HG03060 (cell line): ENCODE measurements at regions not wholly inside any gene's neighbourhood (a gene's known extent, or its start where the extent isn't known, plus 50 kb on each side); places are given as distances from the start of the nearest gene placed in this dataset.

Experiments
- ATAC-seq: cut with Tn5 transposase; IDR thresholded peaks from one replicate; pipeline ENCODE4 v1.9.1; 2021; ENCODE audit warnings: low read depth, moderate number of reproducible peaks; ENCODE audit not compliant: unreplicated experiment

DNA sequence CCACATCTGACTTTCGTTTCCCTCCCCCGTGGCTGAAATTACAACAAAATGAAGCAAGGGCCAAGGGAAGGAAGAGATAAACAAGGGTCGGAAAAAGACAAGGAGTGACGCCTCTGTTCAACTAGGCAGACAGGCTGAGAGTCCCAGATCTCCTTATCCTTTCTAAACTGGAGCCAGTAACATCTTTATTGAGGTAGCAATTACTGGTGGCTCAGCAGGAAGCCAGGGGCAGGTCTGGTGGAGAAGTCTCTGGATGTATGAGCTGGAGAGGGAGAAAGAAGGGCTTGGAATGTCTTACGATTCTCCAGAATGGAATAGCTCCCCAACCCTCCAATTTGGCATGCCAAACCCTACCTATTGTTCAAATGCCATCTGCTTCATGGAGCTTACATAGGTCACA lies 190.8 kb upstream of the BRINP1 start:
- ATAC-seq, result no peak

DNA sequence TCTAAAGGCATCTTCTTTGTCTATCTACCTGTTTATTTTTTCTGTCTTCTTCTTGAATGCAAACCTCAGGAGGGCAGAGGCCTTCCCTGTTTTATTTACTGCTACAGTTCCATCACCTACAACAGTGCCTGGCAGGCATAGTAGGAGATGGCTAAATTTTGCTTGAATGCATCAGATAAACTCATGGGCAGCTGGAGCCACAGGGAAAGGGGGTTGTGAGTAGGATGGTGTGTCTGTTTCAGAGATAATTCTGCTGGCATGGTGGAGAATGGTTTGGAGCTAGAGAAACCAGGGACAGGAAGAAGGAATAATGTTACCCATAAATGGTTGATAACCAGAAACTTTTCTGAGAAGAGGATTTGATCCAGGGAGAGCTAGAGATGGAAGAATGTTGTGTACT lies 189.8 kb upstream of the BRINP1 start:
- ATAC-seq, result no peak

DNA sequence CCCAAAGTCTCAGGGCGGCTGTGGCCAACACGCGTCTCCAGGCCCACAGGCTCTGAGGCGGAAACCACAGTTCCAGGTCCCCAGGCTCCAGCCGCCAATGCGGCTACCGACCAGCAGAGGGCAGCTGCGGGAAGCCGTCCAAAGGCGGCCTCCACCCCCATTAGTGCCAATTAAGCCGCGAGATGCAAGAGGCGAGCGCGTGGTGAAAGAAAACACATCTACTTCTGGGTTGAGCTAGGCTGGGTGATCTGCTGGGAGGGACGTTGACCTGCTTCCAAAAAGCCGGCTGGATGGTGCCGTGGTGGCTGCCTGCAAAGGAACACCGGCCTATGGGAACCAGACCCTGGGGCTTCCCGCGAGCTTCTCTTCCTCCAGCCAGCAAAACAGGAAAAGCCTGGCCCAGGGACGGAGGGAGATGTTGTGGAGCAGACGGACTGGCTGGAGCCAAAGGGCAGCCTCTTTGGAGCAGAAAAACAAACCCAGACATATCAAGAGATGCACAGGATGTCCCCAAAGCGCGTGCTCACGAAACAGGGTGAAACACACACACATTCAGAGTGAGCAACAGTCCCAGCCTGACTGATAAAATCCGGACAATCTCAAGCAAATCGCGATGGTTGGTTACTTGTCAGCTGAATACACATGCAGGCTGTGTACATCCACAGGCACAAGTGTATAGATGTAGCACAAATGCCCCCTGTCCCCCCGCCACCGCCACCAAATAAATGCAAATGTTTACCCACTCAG lies 187.1 kb upstream of the BRINP1 start:
- ATAC-seq, result peak; percentile 92

DNA sequence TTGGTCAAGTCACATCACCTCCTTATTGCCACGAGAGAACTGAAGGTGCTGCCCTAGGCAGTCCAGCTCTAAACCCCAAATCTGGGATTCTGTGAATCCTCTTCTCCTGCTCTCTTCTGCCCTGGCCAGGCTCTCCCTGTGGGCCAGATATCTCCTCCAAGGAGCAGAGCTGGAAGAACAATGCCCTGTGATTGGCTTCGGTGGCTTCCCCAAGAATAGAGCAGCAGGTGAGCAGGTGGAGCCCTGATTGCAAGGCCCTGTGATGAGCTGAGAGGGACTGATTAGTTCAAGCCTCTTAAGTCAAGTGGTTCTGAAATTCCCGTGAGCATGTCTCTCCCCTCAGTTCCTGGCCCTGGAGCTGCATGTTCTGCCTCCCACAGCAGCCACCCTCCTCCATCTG lies 175.3 kb upstream of the BRINP1 start:
- ATAC-seq, result no peak

DNA sequence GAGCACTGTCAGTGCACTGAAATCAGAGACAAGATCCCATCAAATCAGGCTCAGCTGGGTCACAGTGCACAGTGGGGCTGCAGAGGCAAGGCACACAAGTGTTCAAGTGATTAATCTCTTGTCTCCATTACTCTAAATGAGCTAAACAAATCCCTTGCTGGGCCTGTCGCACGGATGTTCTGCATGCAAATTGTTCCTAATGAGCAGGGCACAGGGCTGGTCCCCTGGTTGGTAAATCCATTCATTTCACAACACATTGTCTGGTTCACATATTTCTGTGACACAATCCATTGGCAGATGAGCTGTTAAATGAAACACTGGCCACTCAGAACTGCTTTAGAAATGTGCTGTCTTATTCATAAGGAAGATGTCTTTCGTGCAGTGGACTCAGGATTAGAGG lies 167.9 kb upstream of the BRINP1 start:
- no peak for ATAC-seq

DNA sequence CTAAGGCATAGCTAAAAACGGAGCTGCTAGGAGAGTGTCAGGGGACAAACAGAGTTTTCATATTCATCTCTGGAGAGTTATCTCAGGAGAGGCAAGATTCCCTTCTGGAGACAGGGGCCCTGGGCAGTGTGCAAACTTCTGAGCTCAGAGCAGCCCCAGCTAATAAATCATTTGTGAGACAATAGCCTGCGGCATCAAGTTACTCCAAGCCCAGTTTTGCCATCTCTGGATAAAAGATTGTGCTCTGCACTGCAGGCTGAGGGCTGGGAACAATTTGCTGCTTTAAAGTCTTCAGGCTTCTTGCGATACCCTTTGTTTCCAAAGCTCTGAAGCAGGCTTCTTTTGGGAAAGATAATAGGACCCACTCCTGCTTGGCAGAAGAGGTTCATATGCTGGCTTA lies 164.3 kb upstream of the BRINP1 start:
- no peak for ATAC-seq

DNA sequence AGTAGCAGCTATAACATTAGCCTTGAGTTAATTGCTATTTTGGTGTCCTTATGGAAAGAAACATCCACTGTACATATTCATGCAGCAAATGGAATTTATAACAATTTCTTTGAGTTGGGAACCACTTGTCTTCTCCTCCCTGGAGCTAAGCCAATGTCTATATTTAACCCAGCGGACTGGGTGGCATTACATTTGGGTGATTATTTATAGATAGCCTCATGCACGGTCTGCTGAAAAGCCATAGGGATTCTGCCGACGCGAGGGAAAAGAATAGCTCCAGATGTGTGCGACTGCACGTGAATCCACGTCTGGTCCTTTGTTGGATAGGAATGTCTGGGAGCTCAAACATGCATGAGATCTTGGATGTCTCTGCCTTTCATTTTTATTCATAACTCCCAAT lies 157.5 kb upstream of the BRINP1 start:
- no peak for ATAC-seq

DNA sequence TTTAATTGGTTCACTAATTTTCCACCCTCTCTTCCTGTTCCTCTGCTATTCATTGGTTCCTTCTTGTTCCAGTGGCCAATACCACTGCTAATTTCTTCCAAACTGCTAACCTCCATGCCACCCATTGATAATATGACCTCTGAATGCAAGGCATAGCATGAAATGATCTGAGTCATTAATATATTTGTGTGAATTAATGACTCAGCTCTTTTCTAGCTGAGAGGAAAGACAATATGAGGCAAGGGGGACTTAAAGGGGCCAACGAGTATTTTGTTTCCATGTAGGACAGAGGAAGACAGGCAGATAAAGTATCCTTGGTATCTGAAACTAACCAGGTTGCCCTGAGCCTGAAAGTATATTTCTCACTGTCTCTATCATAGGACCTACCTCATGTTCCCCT lies 154.3 kb upstream of the BRINP1 start:
- ATAC-seq, result no peak

DNA sequence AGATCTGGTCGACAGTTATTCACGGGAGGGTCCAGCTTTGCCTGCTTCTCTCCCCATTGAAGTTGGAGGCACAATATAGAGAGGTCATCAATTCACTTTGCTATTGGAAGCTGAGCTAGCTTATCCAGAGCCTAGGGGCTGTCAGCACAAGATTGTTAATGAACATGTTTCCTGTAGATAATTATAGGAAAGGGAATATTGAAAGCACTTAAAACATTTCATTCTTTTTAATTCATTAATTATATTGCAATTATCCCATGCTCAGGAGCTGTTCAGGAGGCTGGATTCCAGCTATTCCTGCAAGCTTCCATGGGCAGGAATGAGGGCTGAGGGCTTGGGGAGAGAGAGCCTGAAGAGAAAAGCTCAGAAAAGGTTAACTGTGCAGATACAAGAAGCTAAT lies 153.1 kb upstream of the BRINP1 start:
- ATAC-seq, result no peak

DNA sequence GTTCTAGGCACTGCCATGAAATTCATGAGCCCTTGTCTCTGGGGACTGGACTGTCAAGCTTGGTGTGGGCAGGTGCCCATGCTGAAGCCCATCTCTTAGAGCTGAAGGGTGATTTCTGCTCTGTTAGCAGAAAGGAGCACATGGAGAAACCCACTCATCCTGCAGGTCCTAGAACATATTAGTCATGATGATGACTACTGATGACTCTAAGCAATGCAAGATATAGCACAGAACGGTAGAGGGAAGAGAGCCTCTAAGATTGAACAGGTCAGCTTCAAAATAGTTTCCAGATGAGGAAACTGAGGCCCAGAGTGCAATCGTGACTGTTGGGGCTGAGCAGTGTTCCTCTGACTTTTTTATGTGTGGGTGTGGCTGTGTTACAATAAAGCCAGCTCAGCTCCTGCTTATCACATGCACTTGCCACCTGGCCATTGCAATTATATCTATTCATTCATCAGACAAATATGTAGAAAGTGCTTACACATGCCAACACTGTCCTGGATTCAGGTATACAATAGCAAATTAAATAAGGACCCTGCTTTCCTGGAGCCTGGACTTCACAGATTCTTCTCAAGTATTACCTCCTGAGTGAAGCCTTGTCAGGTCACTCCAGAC lies 140.2 kb upstream of the BRINP1 start:
- no peak for ATAC-seq

DNA sequence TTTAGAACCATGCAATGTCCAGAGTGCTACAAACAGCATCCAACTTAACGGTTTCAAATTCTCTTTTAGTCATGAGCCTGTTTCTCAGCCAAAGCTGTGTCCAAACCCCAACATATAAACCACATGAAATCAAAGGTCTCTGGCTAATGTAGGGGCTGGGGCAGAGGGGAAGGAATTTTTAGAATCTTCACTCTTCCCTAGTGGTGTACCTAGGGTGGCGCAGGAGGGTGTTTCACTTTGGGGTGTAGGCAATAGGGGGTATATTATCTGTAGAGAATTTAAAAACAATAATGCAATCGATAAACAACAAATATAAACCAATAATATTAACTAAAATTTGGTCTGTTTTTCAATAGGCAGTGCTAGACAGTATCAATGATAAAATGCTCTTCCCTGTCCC lies 132.1 kb upstream of the BRINP1 start:
- no peak for ATAC-seq

DNA sequence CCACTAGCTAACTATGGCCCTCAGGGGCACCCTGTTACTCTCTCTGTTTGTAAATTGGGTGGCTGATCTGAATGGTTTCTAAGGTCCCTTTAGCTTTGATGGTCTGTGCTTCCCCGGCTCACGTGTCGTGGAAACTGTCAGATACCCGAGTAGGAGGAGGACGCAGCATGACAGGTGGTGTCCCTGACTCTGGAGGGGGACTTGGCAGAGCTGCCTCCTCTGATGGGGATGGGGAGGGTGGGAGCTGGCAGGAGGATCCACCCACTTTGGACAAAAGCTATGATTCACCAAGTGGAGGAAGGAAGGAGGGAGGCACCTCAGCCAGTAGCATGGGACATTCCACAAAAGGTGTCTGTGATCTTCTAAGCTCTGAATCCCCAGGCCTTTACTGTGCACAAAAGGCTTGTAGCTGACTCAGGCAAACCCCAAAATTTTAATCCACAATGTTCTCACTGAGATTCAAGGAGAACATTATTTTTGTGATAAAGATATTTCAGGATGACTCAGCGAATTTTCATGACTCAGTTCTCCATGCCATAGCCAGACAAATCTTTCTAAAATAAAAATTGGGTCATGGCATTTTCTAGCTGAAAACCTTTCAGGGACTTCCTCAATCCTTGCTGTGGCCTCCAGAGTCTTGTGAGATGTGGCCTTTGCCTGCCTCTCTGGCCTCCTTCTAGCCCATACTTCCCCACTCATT lies 131.0 kb upstream of the BRINP1 start:
- ATAC-seq, result no peak

DNA sequence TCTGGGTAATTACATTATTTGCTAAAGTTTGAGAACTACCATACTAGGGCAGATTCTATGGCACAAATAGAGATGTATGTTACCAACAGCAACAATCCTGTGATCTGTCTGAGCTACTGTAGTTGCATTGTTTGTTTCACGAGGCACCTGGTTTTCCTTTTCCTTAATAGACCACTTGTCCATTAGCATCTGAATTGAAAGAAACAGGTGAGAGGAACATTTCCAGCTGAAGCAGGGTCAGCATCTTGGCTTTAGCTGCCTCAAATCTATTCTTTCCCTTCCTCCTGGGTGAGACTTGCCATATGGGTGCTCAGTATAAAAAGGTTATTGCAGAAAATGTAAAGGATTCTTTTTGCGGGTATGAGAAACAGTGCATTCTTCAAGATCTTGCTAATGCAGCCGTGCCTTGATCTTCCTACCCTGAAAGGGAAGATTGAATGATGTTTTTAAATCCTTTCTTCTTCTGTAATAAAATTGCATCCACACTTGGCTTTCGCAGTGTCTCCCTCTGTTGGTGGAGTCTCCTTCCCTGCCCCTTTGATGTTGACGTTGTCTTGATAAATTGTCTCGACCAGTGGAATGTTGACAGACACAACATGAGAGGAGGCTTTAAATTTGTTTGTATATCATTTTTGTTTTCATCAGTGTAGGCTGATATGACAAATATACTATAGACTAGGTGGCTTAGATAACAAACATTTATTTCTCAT lies 118.0 kb upstream of the BRINP1 start:
- ATAC-seq, result no peak

DNA sequence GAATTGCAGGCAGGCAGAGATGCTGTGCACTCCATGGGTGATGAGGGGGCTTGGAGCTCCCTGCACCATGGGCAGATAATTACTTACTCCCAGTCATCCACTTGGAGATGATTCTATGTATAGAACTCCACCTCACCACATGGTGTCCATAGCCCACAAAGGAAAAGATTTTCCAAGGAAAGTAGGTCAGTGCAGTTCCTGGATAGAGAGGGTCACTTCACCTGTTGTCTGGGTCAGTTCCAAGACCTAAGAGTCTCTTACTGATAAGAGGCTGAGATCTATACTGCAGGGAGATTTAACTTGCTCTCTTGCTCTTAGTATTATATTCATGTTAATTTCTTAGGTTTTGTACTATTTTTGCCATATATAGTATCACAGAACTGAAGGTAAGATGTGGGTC lies 113.9 kb upstream of the BRINP1 start:
- ATAC-seq, result no peak

DNA sequence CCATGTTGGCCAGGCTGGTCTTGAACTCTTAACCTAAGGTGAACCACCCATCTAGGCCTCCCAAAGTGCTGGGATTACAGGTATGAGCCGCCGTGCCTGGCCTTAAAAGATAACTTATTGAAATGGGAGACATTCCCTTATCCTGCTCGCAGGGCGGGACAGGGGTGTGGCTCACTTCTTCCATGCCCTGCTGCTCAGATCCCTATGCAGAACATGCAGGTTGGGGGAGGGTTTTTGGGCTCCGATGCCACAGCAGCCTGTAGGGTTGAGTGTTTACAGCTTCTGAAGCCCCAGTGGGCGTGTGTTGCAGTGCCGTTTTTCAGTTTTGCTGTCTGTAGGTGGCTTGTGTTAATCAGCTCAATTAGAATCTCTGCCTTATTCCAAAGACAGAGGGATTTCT lies 108.0 kb upstream of the BRINP1 start:
- ATAC-seq, result no peak

DNA sequence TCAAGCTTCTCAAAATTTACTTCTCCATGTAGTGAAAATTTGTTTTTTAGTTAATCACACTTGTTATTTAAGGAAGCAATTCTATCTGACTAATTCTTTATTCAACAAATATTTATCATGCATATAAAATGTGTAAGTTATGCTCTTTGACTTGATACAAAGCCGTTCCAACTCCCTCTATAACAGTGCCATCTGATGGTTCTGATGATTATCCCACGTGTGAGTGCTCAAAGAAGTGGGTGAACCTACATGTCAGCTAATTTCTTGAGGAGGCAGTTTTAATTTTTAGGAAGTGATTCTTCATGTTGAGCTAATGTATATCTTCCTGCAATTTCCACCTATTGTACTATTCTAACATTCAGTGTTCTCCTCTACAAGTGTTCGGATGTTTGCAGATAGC lies 88.8 kb upstream of the BRINP1 start:
- no peak for ATAC-seq

DNA sequence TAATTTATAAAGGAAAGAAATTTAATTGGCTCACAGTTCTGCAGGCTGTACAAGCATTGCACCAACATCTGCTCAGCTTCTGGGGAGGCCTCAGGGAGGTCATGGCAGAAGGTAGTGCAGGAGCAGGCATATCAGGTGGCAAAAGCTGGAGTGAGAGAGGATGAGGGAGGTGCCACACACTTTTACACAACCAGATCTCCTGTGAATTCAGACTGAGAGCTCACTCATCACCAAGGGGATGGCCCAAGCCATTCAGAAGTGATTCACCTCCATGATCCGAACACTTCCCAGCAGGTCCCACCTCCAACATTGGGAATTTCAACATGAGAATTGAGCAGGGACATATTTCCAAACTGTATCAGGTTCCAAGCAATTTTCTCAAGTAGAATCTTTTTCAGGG lies 84.7 kb upstream of the BRINP1 start:
- no peak for ATAC-seq

DNA sequence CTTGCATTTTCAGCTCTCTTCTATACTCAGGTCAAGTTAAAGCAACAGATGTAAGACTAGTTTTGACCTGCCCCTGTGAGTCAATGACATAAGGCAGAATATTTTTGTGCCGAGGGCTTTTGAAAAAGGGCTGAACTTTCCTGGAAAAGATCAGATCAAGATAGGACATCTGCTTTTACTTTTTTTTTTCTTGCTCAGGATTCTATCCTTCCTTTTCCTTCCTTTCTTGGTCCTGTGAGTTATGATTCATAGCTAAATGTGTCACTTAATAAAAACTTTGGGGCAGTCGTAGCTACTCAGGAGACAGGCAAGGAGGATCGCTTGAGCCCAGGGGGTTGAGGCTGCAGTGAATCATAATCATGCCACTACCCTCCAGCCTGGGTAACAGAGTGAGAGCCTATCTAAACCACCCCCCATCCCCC lies 84.3 kb upstream of the BRINP1 start:
- ATAC-seq, result no peak

DNA sequence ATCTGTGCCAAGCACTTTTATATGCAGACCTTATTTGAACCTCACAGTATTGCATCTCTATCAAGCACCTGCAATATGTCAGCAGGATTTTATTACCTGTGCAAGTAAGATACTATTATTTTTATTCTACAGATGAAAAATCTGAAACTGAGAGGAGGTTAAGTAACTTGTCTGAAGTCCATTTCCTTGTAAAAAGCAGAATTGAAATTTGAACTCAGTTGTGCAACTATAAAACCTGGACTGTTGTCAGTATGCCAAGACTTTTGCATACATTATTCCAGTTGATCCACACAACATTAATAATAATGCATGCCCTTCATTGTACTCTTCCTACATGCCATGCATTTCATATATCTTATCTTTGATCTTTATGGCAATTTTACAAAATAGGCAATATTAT lies 82.2 kb upstream of the BRINP1 start:
- ATAC-seq, result no peak

DNA sequence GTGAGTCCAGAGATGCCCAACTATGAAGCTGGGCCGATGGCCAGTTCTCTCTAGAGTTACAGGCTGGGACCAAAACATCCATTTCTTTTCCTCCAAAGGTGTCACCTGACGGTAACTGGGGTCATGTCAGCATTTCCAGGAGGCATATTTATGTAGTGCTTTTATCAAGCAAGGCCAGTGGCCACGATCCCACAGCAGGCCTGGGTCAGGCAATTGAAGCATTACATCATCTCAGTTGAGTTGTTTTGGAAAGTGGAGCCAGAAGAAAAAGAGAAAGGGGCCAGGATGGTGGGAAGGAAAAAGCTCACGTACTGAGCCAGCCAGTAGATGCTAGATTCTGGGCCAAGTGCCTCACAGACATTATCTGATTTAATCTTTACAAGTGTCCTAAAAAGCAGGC lies 73.9 kb upstream of the BRINP1 start:
- ATAC-seq, result no peak

DNA sequence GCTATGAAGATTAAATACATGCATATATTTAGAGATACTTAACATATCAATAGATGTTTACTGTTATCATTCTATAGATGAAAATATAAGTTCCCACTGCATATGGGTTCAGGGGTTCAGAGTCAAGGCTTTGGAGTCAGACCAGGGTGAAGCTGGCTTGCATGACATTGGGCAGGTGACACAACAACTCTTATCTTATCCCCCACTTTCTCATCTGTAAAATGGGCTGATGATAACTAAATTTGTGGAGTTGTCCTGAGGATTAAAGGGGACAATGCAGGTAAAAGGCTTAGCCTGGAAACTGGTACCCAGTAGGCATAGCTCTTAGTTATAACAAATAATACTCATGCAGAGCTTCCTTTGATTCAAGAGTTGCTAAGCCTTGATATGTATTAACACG lies 72.6 kb upstream of the BRINP1 start:
- ATAC-seq, result no peak
